ENCODE measurements at regions not wholly inside any gene's neighbourhood (a gene's known extent, or its start where the extent isn't known, plus 50 kb on each side); places are given as distances from the start of the nearest gene placed in this dataset.

DNA sequence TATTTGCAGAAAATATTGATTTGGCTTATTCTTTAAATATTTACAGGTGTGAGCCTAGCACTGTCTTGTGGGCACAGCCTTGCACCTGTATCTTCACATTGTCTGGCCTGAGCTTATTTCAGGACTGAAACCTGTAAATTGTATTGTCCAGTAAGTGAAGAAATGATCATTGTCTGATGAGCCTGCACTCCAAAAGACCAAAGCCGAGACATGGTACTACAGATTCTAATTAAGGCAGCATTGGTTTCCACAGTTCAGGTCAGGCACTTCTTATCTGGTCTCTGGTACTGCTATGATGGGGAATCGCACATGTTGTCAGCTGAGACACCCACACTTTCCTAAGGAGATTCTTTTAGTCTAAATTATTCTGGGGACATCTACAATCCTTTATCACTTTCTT is 479.0 kb downstream of the TDRD15 start:
- no peak for TF ChIP-seq HOXA7 (CRISPR knock-in tag; IDR thresholded peaks at IDR 0.05)
- H3K27ac ChIP-seq = no peak overlapping the region
- ChIA-PET POLR2A (no interaction called here), CTCF (no interaction called here)
- H3K4me1 ChIP-seq = no peaks in the 10 kb centered on the region
- FAIRE-seq = no peak
- H3K9me3 ChIP-seq = peaks cover 3% of the 10 kb centered on the region; the same call in 2 of the 3 replicates
- H3K4me2 ChIP-seq = no peak overlapping the region
- no peak overlapping the region for H3K4me3 ChIP-seq
- no peak for ATAC-seq
- DNase-seq (ENCODE audit: low read depth in 1 of 2, low spot score in 1 of 2) = no peak
- 9% methylated on average over 2 of the region's 2 CpGs for WGBS (ENCODE audit: missing lambda C conversion rate)

DNA sequence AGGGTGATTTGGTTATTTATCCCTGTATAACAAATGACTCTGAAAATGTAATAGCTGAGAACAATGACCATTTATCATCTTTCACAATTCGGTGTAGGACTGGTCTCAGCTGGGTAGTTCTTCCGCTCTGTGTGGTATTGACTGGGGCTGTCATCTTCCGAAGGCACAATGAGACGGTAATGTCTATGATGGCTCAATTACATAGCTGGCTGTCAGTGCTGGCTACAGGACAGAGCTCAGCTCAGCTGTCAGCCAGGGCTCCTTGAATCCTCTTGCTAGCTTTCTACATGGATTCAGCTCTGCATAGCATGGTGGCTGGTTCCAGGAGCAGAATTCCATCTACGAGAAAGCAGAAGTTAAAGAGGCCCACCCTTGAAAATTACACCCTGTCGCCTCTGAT is 483.8 kb downstream of the TDRD15 start:
- CTCF ChIA-PET = no interaction called here

DNA sequence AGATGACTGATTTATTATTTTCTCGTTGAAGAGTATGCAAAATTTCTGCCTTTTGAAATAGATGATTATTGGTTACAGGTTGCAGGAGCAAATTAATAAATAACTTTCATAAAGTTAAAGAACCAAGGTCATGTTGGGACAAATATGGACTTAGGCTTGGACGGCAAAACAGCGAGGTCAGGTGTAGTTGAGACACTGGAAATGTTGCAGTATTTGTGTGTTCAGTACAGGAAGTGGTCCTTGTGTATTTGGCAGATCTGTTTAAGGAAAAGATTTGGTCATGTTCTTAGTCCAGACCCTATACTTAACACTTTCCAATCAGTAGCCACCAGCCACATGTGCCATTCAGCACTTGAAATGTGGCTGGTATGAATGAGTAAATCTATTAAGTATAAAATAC is 486.5 kb downstream of the TDRD15 start:
- ChIA-PET CTCF (no interaction called here), POLR2A (no interaction called here)
- Histone ChIP-seq H3K27ac (no peak overlapping the region), H3K4me3 (no peak overlapping the region), H3K4me2 (no peak overlapping the region), H3K9me3 (no peaks in the 10 kb centered on the region), H3K4me1 (no peaks in the 10 kb centered on the region)
- TF ChIP-seq PHF8 (IDR thresholded peaks at IDR 0.05; ENCODE audit: borderline replicate concordance, low read depth) (no peak), POLR2A (IDR thresholded peaks at IDR 0.05; ENCODE audit: low read length) (no peak), RARB (CRISPR knock-in tag; IDR thresholded peaks at IDR 0.05) (no peak), NPAS2 (CRISPR knock-in tag; IDR thresholded peaks at IDR 0.05; ENCODE audit: borderline replicate concordance) (no peak), RNF2 (IDR thresholded peaks at IDR 0.05; ENCODE audit: borderline replicate concordance, low read depth) (no peak), ZSCAN20 (CRISPR knock-in tag; IDR thresholded peaks at IDR 0.05) (no peak), JUN (IDR thresholded peaks at IDR 0.05) (no peak), CHD4 (IDR thresholded peaks at IDR 0.05; ENCODE audit: borderline replicate concordance) (no peak), BHLHE40 (IDR thresholded peaks at IDR 0.05; ENCODE audit: low read depth, low read length) (no peak), CHD2 (IDR thresholded peaks at IDR 0.05; ENCODE audit: low read length, partially characterized antibody) (no peak), ZNF302 (CRISPR knock-in tag; IDR thresholded peaks at IDR 0.05) (no peak), NFE2L2 (conservative IDR thresholded peaks at IDR 0.05; ENCODE audit: low read length) (no peak), ESRRA (IDR thresholded peaks at IDR 0.05; ENCODE audit: borderline replicate concordance, low read length) (no peak), RFX5 (IDR thresholded peaks at IDR 0.05) (no peak)
- TF ChIP-seq, protein P1, sequence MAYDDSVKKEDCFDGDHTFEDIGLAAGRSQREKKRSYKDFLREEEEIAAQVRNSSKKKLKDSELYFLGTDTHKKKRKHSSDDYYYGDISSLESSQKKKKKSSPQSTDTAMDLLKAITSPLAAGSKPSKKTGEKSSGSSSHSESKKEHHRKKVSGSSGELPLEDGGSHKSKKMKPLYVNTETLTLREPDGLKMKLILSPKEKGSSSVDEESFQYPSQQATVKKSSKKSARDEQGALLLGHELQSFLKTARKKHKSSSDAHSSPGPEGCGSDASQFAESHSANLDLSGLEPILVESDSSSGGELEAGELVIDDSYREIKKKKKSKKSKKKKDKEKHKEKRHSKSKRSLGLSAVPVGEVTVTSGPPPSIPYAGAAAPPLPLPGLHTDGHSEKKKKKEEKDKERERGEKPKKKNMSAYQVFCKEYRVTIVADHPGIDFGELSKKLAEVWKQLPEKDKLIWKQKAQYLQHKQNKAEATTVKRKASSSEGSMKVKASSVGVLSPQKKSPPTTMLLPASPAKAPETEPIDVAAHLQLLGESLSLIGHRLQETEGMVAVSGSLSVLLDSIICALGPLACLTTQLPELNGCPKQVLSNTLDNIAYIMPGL (CRISPR knock-in tag; IDR thresholded peaks at IDR 0.05; ENCODE audit: borderline replicate concordance) = no peak
- TF ChIP-seq, protein P2, sequence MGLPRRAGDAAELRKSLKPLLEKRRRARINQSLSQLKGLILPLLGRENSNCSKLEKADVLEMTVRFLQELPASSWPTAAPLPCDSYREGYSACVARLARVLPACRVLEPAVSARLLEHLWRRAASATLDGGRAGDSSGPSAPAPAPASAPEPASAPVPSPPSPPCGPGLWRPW (IDR thresholded peaks at IDR 0.05) = no peak
- TF ChIP-seq, protein P3, sequence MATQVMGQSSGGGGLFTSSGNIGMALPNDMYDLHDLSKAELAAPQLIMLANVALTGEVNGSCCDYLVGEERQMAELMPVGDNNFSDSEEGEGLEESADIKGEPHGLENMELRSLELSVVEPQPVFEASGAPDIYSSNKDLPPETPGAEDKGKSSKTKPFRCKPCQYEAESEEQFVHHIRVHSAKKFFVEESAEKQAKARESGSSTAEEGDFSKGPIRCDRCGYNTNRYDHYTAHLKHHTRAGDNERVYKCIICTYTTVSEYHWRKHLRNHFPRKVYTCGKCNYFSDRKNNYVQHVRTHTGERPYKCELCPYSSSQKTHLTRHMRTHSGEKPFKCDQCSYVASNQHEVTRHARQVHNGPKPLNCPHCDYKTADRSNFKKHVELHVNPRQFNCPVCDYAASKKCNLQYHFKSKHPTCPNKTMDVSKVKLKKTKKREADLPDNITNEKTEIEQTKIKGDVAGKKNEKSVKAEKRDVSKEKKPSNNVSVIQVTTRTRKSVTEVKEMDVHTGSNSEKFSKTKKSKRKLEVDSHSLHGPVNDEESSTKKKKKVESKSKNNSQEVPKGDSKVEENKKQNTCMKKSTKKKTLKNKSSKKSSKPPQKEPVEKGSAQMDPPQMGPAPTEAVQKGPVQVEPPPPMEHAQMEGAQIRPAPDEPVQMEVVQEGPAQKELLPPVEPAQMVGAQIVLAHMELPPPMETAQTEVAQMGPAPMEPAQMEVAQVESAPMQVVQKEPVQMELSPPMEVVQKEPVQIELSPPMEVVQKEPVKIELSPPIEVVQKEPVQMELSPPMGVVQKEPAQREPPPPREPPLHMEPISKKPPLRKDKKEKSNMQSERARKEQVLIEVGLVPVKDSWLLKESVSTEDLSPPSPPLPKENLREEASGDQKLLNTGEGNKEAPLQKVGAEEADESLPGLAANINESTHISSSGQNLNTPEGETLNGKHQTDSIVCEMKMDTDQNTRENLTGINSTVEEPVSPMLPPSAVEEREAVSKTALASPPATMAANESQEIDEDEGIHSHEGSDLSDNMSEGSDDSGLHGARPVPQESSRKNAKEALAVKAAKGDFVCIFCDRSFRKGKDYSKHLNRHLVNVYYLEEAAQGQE (IDR thresholded peaks at IDR 0.05) = no peak
- TF ChIP-seq, protein P4, sequence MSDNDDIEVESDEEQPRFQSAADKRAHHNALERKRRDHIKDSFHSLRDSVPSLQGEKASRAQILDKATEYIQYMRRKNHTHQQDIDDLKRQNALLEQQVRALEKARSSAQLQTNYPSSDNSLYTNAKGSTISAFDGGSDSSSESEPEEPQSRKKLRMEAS (IDR thresholded peaks at IDR 0.05) = no peak
- TF ChIP-seq, protein P5, sequence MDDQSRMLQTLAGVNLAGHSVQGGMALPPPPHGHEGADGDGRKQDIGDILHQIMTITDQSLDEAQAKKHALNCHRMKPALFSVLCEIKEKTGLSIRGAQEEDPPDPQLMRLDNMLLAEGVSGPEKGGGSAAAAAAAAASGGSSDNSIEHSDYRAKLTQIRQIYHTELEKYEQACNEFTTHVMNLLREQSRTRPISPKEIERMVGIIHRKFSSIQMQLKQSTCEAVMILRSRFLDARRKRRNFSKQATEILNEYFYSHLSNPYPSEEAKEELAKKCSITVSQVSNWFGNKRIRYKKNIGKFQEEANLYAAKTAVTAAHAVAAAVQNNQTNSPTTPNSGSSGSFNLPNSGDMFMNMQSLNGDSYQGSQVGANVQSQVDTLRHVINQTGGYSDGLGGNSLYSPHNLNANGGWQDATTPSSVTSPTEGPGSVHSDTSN (IDR thresholded peaks at IDR 0.05) = no peak
- TF ChIP-seq, protein P6, sequence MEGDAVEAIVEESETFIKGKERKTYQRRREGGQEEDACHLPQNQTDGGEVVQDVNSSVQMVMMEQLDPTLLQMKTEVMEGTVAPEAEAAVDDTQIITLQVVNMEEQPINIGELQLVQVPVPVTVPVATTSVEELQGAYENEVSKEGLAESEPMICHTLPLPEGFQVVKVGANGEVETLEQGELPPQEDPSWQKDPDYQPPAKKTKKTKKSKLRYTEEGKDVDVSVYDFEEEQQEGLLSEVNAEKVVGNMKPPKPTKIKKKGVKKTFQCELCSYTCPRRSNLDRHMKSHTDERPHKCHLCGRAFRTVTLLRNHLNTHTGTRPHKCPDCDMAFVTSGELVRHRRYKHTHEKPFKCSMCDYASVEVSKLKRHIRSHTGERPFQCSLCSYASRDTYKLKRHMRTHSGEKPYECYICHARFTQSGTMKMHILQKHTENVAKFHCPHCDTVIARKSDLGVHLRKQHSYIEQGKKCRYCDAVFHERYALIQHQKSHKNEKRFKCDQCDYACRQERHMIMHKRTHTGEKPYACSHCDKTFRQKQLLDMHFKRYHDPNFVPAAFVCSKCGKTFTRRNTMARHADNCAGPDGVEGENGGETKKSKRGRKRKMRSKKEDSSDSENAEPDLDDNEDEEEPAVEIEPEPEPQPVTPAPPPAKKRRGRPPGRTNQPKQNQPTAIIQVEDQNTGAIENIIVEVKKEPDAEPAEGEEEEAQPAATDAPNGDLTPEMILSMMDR (IDR thresholded peaks at IDR 0.05) = no peak
- FAIRE-seq = no peak
- no peak for DNase-seq (ENCODE audit: low read depth in 1 of 2, low spot score in 1 of 2)
- 0% methylated on average over 3 of the region's 3 CpGs for WGBS (ENCODE audit: missing lambda C conversion rate)
- ATAC-seq = no peak

More for the DNA sequence above, 483.8 kb downstream of the TDRD15 start:
- DNase-seq (ENCODE audit: low read depth in 1 of 2, low spot score in 1 of 2) (no peak), ATAC-seq (no peak), FAIRE-seq (no peak)
- TF ChIP-seq EHF (CRISPR knock-in tag; IDR thresholded peaks at IDR 0.05) (no peak), HDAC2 (IDR thresholded peaks at IDR 0.05) (no peak), HOXB13 (CRISPR knock-in tag; IDR thresholded peaks at IDR 0.05; ENCODE audit: low read depth) (no peak), EHMT2 (IDR thresholded peaks at IDR 0.05; ENCODE audit: low read depth) (no peak), EP300 (IDR thresholded peaks at IDR 0.05) (no peak), NFE2L2 (conservative IDR thresholded peaks at IDR 0.05; ENCODE audit: low read length) (no peak), RNF2 (IDR thresholded peaks at IDR 0.05; ENCODE audit: borderline replicate concordance, low read depth) (no peak), RCOR1 (IDR thresholded peaks at IDR 0.05; ENCODE audit: low read depth, low read length) (no peak), CBX8 (IDR thresholded peaks at IDR 0.05) (no peak), MAFK (IDR thresholded peaks at IDR 0.05; ENCODE audit: partially characterized antibody) (no peak)
- TF ChIP-seq, protein P2 (IDR thresholded peaks at IDR 0.05) = no peak
- no peak overlapping the region for H3K4me3 ChIP-seq
- WGBS (ENCODE audit: missing lambda C conversion rate) = 7% methylated on average over 6 of the region's 6 CpGs
- no peak overlapping the region for H3K4me2 ChIP-seq
- no peaks in the 10 kb centered on the region for H3K9me3 ChIP-seq
- no peaks in the 10 kb centered on the region for H3K4me1 ChIP-seq
- POLR2A ChIA-PET = no interaction called here
- no peak overlapping the region for H3K27ac ChIP-seq
